HG02970 (cell line): ENCODE measurements at regions not wholly inside any gene's neighbourhood (a gene's known extent, or its start where the extent isn't known, plus 50 kb on each side); places are given as distances from the start of the nearest gene placed in this dataset.

Experiments used
- ATAC-seq: cut with Tn5 transposase; IDR thresholded peaks from one replicate; pipeline ENCODE4 v1.9.1; 2021; ENCODE audit warnings: mild to moderate bottlenecking, moderate library complexity, moderate number of reproducible peaks; ENCODE audit not compliant: unreplicated experiment, low FRiP score

DNA sequence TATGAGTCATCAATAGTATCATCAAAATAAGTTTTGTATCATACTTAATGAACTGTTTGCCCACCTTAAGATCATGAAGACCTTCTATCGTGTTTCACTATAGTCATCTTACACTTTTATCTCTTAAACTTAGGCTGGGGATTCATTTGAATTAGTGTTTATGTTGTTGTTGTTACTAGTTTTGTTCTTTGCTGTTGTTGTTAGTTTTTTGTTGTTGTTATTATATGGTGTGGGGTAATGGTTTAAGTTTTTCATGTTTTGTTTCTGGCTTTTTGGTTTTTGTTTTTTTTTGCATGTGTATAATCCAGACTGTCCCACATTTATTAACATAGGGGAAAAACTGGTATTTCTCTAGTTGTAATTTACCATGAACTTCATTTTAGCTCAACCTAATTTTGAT is 965.1 kb upstream of the MIR17HG start:
- ATAC-seq = no peak

DNA sequence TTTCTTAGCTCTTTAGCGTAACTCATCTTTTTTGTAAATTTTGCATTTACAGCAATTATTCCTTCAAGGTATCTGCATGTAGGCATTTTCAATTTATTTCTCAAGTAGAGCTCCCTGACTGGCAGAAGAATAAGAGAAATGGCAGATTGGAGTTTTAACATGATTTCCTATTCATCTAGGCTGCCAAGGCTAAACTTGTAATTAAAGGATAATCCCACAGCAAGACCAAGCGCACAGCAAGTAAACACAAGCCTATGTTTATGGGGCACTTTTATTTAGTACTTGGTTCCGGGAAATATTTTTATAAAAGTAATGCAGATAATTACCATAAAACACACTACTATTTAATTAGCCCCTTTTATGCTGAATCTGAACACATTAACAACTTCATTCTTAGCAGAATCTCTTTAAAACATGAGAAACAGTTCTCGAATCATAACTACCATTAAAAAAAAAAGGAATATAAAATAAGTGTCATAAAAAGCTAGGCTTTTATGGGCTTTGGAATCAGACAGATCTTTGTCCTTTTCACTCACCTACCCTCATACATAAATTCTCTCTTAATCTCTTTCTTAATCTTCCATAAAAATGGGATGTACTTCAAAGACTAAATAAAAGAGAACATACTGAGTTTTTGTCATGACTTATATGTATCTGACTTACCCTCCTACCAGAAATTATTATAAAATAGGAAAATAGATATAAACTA is 961.6 kb upstream of the MIR17HG start:
- no peak for ATAC-seq

DNA sequence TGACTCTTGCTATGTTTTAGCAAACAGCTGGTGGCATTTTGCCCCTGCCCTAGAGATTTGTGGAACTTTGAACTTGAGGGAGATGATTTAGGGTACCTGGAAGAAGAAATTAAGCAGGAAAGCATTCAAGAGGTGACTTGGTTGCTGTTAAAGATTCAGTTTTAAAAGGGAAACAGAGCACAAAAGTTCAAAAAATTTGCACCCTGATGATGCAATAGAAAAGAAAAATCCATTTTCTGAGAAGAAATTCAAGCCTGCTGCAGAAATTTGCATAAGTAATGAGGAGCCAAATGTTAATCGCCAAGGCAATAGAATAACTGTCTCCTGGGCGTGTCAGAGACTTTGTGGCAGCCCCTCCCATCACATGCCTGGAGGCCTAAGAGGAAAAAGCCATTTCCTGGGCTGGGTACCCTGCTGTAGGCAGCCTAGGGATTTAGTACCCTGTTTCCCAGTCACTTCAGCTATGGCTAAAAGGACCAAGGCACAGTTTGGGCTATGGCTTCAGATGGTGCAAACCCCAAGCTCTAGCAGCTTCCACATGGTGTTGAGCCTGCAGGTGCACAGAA is 958.5 kb upstream of the MIR17HG start:
- no peak for ATAC-seq

DNA sequence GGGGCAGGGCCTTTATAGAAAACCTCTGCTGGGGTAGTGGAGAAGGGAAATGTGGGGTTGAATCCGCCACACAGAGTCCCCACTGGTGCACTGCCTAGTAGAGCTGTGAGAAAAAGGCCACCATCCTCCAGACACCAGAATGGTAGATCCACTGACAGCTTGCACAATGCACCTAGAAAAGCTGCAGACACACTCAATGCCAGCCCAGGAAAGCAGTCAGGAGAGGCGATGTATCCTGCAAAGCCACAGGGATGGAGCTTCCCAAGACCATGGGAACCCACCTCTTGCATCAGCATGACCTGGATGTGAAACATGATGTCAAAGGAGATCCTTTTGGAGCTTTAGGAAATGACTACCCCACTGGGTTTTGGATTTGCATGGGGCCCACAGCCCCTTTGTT is 958.0 kb upstream of the MIR17HG start:
- no peak for ATAC-seq

GRCh38 chr13:90393408-90393807 is 954.1 kb upstream of the MIR17HG start:
- ATAC-seq = no peak

DNA sequence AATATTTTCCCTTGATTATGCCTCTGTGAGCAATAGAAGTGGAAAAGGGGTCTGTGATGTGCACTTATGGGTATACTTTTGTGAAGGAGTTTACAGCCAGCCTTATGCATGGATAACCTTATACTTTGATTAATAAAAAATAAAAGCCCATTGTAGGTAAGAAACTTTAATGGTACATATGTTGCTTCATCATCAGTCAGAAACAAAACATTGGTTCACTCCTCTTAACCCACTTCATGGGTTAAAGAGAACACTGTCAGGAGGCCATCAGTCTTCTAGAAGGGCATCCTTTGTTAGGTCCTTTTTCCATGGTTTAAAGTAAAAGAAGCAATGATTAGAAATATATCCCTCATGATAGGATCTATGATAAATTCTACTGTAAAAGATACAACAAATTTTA is 952.1 kb upstream of the MIR17HG start:
- ATAC-seq = no peak

- no peak for ATAC-seq
Measured at GRCh38 chr13:90395846-90396245, 951.6 kb upstream of the MIR17HG start.

- ATAC-seq = no peak
Measured at GRCh38 chr13:90396266-90396665, 951.2 kb upstream of the MIR17HG start.

DNA sequence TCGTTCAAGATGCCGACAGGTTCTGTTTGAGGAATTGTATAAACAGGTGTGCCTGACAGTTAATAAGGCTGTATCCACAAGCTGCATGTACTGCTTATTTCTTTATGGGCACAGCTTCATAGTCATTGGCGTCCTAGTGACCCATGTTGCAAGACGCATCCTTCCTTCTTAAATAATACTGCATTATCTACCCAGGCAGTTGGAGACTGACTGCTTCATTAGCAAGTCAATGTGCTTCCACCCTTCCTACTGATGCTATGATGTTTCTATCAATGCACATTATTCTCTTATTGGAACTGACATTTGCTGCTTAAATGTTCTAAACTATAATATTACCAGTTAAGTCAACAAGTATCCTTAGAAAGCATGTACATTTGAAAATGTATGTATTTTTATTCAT is 950.0 kb upstream of the MIR17HG start:
- no peak for ATAC-seq

GRCh38 chr13:90400372-90400771 is 947.1 kb upstream of the MIR17HG start:
- ATAC-seq = no peak

DNA sequence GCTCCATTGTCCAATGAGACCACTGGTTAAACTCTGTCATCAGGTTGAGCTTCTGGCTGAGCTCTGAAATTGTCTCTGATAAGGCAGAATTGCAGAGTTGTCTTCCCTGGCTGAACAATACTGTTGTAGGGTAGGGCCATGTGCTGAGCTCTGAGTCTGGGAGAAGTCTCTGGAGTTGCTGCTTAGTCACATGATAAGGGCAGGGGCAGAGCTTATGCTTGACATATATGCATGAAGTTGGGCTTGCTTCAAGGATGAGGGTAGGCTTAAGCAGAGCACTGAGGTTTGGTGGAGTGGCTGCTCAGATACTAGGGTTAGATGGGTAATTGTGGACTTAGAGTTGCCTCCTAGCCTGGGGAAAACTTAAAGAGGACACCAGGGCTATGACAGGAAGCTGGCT is 946.3 kb upstream of the MIR17HG start:
- no peak for ATAC-seq

GRCh38 chr13:90402102-90402501 is 945.4 kb upstream of the MIR17HG start:
- ATAC-seq = no peak

DNA sequence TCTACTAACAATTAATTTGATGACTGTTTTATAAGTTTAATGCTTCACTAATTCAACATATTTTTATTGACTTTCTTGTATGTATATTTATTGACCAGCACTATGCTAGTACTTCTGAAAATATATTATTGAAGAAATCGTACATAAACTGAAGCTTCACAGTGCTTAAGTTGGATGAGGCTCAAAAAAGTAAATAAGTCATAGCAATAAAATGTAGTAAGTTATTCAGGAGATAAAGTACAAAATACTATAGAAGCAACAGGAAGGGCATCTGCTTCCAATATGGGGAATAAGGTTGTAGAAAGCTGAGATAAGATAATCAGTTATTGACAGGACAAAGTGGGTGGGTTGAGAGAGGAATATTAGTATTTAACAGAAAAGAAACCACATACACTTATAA is 944.9 kb upstream of the MIR17HG start:
- ATAC-seq = no peak

DNA sequence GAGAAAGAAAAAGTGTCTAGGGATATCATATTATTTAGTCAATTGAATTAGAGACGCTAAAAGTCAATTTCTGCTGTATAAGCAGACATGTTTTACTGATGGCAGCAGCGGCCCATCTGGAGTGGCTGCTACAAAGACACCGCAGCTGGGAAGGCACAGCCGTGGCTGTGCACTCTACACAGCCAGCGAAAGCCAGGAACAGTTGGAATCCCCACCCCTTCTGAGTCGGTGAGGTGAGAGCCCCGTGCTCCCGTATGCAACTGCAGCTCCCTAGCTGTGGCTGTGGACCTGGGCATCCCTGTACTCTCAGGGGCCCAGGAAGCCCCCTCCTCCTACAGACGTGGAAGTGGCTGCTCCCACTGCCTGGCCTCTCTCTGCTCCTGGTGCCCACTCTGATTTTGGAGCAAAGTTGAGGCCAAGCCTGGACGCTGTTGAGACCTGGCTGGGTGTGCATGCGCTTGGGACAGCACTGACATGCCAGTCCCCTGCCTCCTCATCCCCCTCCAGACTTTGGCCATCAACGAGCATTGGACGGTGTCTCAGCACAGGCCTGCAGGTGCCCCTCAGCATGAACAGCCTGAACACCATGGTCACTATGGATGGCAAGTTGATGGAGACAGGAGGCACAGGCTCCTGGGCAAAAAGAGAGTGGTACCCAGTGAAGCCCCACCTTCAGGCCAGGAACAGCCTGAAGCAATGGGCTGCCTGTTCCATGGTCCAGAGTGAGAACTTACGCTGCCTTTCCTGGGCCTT is 944.0 kb upstream of the MIR17HG start:
- no peak for ATAC-seq

DNA sequence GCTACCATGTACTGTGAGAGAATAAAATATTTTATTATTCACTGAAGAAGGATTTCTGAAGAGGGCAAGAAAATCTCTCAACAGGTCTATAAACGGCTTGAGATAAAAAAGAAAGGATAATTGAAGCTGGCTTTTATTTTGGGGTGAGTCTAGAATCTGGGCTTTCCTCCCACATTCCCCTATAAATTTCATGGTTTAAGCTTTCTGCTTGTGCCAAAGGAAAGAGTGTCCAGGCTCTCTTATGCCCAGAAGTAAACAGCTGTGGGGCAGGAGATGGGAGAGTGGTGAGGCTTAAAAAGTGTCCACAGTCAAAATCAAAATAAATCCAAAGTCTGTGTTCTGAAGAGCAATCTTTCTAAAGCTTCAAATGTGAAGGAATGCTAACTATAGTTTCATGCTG is 942.2 kb upstream of the MIR17HG start:
- no peak for ATAC-seq

GRCh38 chr13:90412980-90413379 is 934.5 kb upstream of the MIR17HG start:
- ATAC-seq = no peak

DNA sequence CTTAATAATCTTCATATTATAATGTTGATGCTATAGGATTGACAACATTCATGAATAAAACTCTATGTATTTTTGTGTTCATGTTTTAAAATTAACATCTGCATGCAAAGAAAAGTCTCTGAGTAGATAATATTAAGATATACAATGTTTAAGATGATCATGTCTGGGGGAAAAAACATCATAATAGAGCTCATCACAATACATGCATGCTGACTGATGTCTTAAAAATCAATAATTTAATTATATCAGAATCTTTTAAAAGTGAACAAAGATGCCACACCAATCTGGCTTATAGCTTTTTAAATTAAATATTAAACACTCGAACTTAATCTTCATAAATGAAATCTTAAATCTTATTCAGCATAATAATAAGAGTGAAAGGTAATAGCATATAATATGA is 933.9 kb upstream of the MIR17HG start:
- ATAC-seq = no peak

GRCh38 chr13:90414691-90415596 is 932.5 kb upstream of the MIR17HG start:
- ATAC-seq = no peak

- no peak for ATAC-seq
Measured at GRCh38 chr13:90415902-90416301, 931.6 kb upstream of the MIR17HG start.

GRCh38 chr13:90416519-90416918 is 931.0 kb upstream of the MIR17HG start:
- ATAC-seq = no peak

DNA sequence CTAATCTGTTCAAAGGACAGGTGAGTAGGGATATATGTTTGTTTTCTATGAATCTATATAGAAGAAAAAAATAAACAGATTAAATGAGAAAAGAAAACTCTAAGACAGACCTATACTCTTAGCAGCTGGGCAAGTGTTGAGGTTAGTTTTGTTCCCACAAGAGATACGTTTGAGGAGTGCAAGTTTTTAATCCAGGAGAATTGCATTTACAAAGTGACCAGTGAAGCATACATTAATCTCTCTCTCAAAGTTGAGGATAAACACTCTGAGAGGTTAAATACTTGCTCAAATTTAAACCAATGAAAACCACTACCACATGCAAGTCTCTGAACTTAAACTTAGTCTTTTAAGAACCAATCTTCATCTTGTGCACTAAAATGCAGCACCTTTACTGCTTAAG is 930.5 kb upstream of the MIR17HG start:
- ATAC-seq = no peak
